DND-41 (cell line): ENCODE measurements at regions not wholly inside any gene's neighbourhood (a gene's known extent, or its start where the extent isn't known, plus 50 kb on each side); places are given as distances from the start of the nearest gene placed in this dataset.

ENCODE experiments used
- ATAC-seq: fragments of 200-7000 bp; cut with Tn5 transposase; 3 replicates; pipeline ENCODE4 v1.9.1; 2021; ENCODE audit warnings: low read depth; ENCODE audit not compliant: insufficient read depth
- DNase-seq: peaks from one replicate; pipeline ENCODE4 v3.0.0-alpha.2; 2020
- H2AFZ ChIP-seq: 2 replicates; pipeline ENCODE4 v1.6.0; 2012; ENCODE audit warnings: low read depth, low read length
- H3K27ac ChIP-seq: 2 replicates; pipeline ENCODE4 v1.5.1; 2012; ENCODE audit warnings: low read length, inconsistent platforms
- H3K27me3 ChIP-seq: fragments of 200-600 bp; sonication (generic); 2 replicates; pipeline ENCODE4 v1.6.0; 2012; ENCODE audit warnings: low read length, mild to moderate bottlenecking, inconsistent platforms; ENCODE audit not compliant: insufficient read depth, poor library complexity
- H3K36me3 ChIP-seq: 2 replicates; pipeline ENCODE4 v1.5.1; 2012; ENCODE audit warnings: low read length, inconsistent platforms; ENCODE audit not compliant: insufficient read depth
- H3K4me1 ChIP-seq: 2 replicates; pipeline ENCODE4 v1.5.1; 2012; ENCODE audit warnings: mild to moderate bottlenecking, low read length; ENCODE audit not compliant: insufficient read depth
- H3K4me2 ChIP-seq: 2 replicates; pipeline ENCODE4 v1.6.0; 2012; ENCODE audit warnings: mild to moderate bottlenecking, moderate library complexity, low read length, inconsistent platforms; ENCODE audit not compliant: insufficient read depth
- H3K4me3 ChIP-seq, 2 experiments: fragments of 200-600 bp in 1 of 2; shearing (Covaris generic) in 1 of 2; 2 replicates each; pipeline ENCODE4 v1.5.1; 2012 to 2016; ENCODE audit warnings: inconsistent platforms in 2 of 2, low read length in 2 of 2, mild to moderate bottlenecking in 2 of 2, low read depth in 1 of 2, moderate library complexity in 1 of 2
- H3K79me2 ChIP-seq: 2 replicates; pipeline ENCODE4 v1.6.0; 2012; ENCODE audit warnings: low read length, inconsistent platforms; ENCODE audit not compliant: insufficient read depth
- H3K9ac ChIP-seq: 2 replicates; pipeline ENCODE4 v1.6.0; 2012; ENCODE audit warnings: low read depth, mild to moderate bottlenecking, inconsistent platforms, low read length, moderate library complexity
- H3K9me3 ChIP-seq: 2 replicates; pipeline ENCODE4 v1.5.1; 2012; ENCODE audit warnings: low read length, moderate library complexity, mild to moderate bottlenecking, inconsistent platforms; ENCODE audit not compliant: insufficient read depth, severe bottlenecking
- H4K20me1 ChIP-seq: 2 replicates; pipeline ENCODE4 v1.6.0; 2012; ENCODE audit warnings: low read length; ENCODE audit not compliant: insufficient read depth
- CTCF ChIP-seq: IDR thresholded peaks from 2 replicates; pipeline ENCODE4 v1.5.1; 2012; ENCODE audit warnings: borderline replicate concordance, low read length, moderate library complexity, mild to moderate bottlenecking; ENCODE audit not compliant: poor library complexity, severe bottlenecking; ENCODE audit errors: extremely low read depth
- EZH2 ChIP-seq: IDR thresholded peaks from 3 replicates; pipeline ENCODE4 v1.6.1; 2012; ENCODE audit warnings: borderline replicate concordance, low read depth, mild to moderate bottlenecking, moderate library complexity, low read length, inconsistent platforms; ENCODE audit not compliant: severe bottlenecking

- Histone ChIP-seq H3K4me2 (no peak overlapping the region), H3K79me2 (no peaks in the 10 kb centered on the region), H2AFZ (no peak overlapping the region), H3K36me3 (no peaks in the 10 kb centered on the region), H3K9me3 (no peaks in the 10 kb centered on the region), H3K27ac (no peak overlapping the region), H4K20me1 (no peaks in the 10 kb centered on the region), H3K27me3 (no peaks in the 10 kb centered on the region), H3K9ac (no peak overlapping the region), H3K4me3 (no peak overlapping the region), H3K4me1 (no peaks in the 10 kb centered on the region)
- ATAC-seq (no peak), DNase-seq (no peak)
- TF ChIP-seq CTCF (no peak), EZH2 (no peak)
Observed at GRCh38 chrX:27903960-27904359, 77.3 kb downstream of the DCAF8L1 start.

- no peak overlapping the region for H3K4me3 ChIP-seq
- H3K79me2 ChIP-seq, result no peaks in the 10 kb centered on the region
- no peaks in the 10 kb centered on the region for H3K36me3 ChIP-seq
- H3K9me3 ChIP-seq, result no peaks in the 10 kb centered on the region
- no peak overlapping the region for H3K9ac ChIP-seq
- no peaks in the 10 kb centered on the region for H3K4me1 ChIP-seq
- H2AFZ ChIP-seq, result no peak overlapping the region
- DNase-seq (no peak), ATAC-seq (no peak)
- TF ChIP-seq CTCF (no peak), EZH2 (no peak)
- no peak overlapping the region for H3K4me2 ChIP-seq
- H4K20me1 ChIP-seq, result no peaks in the 10 kb centered on the region
- no peaks in the 10 kb centered on the region for H3K27me3 ChIP-seq
- no peak overlapping the region for H3K27ac ChIP-seq
Observed at GRCh38 chrX:27893871-27894270, 86.1 kb downstream of the MAGEB10 start.

- Histone ChIP-seq H3K9ac (no peak overlapping the region), H3K4me3 (no peak overlapping the region), H3K27me3 (no peaks in the 10 kb centered on the region), H3K27ac (no peak overlapping the region), H3K9me3 (no peaks in the 10 kb centered on the region), H2AFZ (no peak overlapping the region), H3K79me2 (no peaks in the 10 kb centered on the region), H3K4me1 (no peaks in the 10 kb centered on the region), H3K36me3 (no peaks in the 10 kb centered on the region), H3K4me2 (no peak overlapping the region), H4K20me1 (no peaks in the 10 kb centered on the region)
- no peak for ATAC-seq
- no peak for DNase-seq
- TF ChIP-seq EZH2, result no peak
- TF ChIP-seq CTCF, result no peak
Observed at GRCh38 chrX:27893211-27893610, 85.4 kb downstream of the MAGEB10 start.

- H3K79me2 ChIP-seq, result no peaks in the 10 kb centered on the region
- H3K9ac ChIP-seq, result no peak overlapping the region
- no peak overlapping the region for H3K27ac ChIP-seq
- no peak for TF ChIP-seq EZH2
- no peak for TF ChIP-seq CTCF
- H3K36me3 ChIP-seq, result no peaks in the 10 kb centered on the region
- no peaks in the 10 kb centered on the region for H3K4me1 ChIP-seq
- ATAC-seq (no peak), DNase-seq (no peak)
- H3K4me3 ChIP-seq, result no peak overlapping the region
- H2AFZ ChIP-seq, result no peak overlapping the region
- no peak overlapping the region for H3K4me2 ChIP-seq
- no peaks in the 10 kb centered on the region for H3K9me3 ChIP-seq
- H4K20me1 ChIP-seq, result no peaks in the 10 kb centered on the region
- no peaks in the 10 kb centered on the region for H3K27me3 ChIP-seq
Observed at GRCh38 chrX:27890611-27891010, 82.8 kb downstream of the MAGEB10 start.
